ENCODE measurements at regions not wholly inside any gene's neighbourhood (a gene's known extent, or its start where the extent isn't known, plus 50 kb on each side); places are given as distances from the start of the nearest gene placed in this dataset.
"Not testable (repeated sequence)": the region's sequence is repeated elsewhere in the genome, so short reads cannot be mapped to it uniquely, and the experiment has no call there.

DNA sequence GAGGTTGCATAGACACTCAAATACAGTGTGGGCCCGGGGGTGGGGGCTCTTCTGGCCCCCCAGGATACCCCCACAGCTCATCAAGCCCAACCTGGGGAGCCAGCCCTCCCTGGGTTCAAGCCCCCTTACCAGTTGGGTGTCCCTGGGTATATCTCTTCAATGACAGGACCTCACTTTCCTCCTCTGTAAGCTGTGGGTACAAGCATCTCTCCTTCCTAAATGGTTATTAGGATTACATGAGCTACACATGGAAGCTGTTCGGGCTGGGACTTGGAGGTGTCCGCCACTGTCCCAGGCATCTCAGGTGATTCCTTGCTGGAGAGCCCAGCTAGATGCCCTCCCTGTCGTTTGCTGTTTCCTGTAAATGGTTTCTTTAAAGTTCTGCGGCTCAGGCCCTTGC lies 103.5 kb downstream of the CRLF3 start:
- TF ChIP-seq, protein P1, sequence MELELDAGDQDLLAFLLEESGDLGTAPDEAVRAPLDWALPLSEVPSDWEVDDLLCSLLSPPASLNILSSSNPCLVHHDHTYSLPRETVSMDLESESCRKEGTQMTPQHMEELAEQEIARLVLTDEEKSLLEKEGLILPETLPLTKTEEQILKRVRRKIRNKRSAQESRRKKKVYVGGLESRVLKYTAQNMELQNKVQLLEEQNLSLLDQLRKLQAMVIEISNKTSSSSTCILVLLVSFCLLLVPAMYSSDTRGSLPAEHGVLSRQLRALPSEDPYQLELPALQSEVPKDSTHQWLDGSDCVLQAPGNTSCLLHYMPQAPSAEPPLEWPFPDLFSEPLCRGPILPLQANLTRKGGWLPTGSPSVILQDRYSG (CRISPR knock-in tag; IDR thresholded peaks at IDR 0.05) = not testable (repeated sequence)
- not testable (repeated sequence) for TF ChIP-seq ZNF343 (CRISPR knock-in tag; IDR thresholded peaks at IDR 0.05); CC2D1A (CRISPR knock-in tag; IDR thresholded peaks at IDR 0.05); SNAPC2 (CRISPR knock-in tag; IDR thresholded peaks at IDR 0.05); ASH2L (IDR thresholded peaks at IDR 0.05; ENCODE audit: insufficient read length, low read depth, low read length); TARDBP (CRISPR knock-in tag; IDR thresholded peaks at IDR 0.05); JUN (CRISPR knock-in tag; IDR thresholded peaks at IDR 0.05); ZNF660 (CRISPR knock-in tag; IDR thresholded peaks at IDR 0.05; ENCODE audit: borderline replicate concordance, low read depth); CBX2 (IDR thresholded peaks at IDR 0.05; ENCODE audit: low read depth, low read length); CBX2 (CRISPR knock-in tag; IDR thresholded peaks at IDR 0.05; ENCODE audit: low read depth); ZNF10 (CRISPR knock-in tag; IDR thresholded peaks at IDR 0.05; ENCODE audit: borderline replicate concordance, low read depth)
- TF ChIP-seq, protein P2, sequence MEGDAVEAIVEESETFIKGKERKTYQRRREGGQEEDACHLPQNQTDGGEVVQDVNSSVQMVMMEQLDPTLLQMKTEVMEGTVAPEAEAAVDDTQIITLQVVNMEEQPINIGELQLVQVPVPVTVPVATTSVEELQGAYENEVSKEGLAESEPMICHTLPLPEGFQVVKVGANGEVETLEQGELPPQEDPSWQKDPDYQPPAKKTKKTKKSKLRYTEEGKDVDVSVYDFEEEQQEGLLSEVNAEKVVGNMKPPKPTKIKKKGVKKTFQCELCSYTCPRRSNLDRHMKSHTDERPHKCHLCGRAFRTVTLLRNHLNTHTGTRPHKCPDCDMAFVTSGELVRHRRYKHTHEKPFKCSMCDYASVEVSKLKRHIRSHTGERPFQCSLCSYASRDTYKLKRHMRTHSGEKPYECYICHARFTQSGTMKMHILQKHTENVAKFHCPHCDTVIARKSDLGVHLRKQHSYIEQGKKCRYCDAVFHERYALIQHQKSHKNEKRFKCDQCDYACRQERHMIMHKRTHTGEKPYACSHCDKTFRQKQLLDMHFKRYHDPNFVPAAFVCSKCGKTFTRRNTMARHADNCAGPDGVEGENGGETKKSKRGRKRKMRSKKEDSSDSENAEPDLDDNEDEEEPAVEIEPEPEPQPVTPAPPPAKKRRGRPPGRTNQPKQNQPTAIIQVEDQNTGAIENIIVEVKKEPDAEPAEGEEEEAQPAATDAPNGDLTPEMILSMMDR (CRISPR knock-in tag; IDR thresholded peaks at IDR 0.05) = not testable (repeated sequence)
- TF ChIP-seq, protein P3, sequence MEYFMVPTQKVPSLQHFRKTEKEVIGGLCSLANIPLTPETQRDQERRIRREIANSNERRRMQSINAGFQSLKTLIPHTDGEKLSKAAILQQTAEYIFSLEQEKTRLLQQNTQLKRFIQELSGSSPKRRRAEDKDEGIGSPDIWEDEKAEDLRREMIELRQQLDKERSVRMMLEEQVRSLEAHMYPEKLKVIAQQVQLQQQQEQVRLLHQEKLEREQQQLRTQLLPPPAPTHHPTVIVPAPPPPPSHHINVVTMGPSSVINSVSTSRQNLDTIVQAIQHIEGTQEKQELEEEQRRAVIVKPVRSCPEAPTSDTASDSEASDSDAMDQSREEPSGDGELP (IDR thresholded peaks at IDR 0.05; ENCODE audit: borderline replicate concordance, low read depth) = not testable (repeated sequence)
- TF ChIP-seq, protein P4, sequence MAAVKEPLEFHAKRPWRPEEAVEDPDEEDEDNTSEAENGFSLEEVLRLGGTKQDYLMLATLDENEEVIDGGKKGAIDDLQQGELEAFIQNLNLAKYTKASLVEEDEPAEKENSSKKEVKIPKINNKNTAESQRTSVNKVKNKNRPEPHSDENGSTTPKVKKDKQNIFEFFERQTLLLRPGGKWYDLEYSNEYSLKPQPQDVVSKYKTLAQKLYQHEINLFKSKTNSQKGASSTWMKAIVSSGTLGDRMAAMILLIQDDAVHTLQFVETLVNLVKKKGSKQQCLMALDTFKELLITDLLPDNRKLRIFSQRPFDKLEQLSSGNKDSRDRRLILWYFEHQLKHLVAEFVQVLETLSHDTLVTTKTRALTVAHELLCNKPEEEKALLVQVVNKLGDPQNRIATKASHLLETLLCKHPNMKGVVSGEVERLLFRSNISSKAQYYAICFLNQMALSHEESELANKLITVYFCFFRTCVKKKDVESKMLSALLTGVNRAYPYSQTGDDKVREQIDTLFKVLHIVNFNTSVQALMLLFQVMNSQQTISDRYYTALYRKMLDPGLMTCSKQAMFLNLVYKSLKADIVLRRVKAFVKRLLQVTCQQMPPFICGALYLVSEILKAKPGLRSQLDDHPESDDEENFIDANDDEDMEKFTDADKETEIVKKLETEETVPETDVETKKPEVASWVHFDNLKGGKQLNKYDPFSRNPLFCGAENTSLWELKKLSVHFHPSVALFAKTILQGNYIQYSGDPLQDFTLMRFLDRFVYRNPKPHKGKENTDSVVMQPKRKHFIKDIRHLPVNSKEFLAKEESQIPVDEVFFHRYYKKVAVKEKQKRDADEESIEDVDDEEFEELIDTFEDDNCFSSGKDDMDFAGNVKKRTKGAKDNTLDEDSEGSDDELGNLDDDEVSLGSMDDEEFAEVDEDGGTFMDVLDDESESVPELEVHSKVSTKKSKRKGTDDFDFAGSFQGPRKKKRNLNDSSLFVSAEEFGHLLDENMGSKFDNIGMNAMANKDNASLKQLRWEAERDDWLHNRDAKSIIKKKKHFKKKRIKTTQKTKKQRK (IDR thresholded peaks at IDR 0.05; ENCODE audit: low read length) = not testable (repeated sequence)
